Head of caudate nucleus (tissue), 42 donors: ENCODE measurements at regions not wholly inside any gene's neighbourhood (a gene's known extent, or its start where the extent isn't known, plus 50 kb on each side); places are given as distances from the start of the nearest gene placed in this dataset.
"Not testable (repeated sequence)": the region's sequence is repeated elsewhere in the genome, so short reads cannot be mapped to it uniquely, and the experiment has no call there.

Experiments used
- DNase-seq, 42 donors: peaks; one replicate each; pipeline versions ENCODE4 v3.0.0 to v3.0.0-alpha.2; 2020 to 2021; ENCODE audit warnings: mixed read lengths in 7 of 42
- intact Hi-C: fragments of 100-400 bp; cut with DNase I; formaldehyde crosslinking; loops from one replicate; pipeline ENCODE4 v1.15.0; 2022

DNA sequence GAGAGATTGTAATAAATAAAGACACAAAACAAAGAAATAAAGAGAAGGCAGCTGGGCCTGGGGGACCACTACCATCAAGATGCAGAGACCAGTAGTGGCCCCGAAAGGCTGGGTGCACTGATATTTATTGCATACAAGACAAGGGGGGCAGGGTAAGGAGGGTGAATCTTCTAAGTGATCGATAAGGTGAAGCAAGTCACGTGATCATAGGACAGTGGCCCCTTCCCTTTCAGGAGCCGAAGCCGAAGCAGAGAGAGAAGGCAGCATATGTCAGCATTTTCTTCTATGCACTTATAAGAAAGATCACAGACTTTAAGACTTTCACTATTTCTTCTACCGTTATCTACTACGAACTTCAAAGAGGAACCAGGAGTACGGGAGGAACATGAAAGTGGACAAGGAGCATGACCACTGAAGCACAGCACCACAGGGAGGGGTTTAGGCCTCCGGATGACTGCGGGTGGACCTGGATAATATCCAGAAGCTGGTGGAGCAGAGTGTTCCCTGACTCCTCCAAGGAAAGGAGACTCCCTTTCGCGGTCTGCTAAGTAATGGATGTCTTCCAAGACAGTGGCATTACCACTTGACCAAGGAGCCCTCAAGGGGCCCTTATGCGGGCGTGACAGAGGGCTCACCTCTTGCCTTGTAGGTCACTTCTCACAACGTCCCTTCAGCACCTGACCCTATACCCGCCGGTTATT, 126.4 kb downstream of the RBM46 start:
- DNase-seq, intact Hi-C loops: not testable (repeated sequence)

DNA sequence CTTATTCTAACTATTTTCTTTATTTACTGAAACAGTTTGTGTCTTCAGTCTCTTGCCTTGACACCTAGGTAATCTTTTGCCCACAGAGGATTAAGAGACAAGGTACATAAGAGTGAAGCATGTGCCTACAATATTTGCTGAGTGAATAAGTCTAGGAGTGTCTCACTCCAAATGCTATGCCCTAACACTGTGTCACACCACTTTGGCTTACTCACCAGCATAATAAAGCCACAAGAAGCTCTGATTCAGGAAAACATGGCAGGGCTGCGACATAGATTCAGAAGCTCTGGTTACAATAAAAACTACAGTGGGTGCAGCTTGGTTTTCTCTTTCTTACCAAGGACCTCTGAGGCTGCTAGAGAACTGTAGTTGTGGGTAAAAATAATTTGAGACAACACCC, 127.1 kb downstream of the RBM46 start:
- DNase-seq = no peak

DNA sequence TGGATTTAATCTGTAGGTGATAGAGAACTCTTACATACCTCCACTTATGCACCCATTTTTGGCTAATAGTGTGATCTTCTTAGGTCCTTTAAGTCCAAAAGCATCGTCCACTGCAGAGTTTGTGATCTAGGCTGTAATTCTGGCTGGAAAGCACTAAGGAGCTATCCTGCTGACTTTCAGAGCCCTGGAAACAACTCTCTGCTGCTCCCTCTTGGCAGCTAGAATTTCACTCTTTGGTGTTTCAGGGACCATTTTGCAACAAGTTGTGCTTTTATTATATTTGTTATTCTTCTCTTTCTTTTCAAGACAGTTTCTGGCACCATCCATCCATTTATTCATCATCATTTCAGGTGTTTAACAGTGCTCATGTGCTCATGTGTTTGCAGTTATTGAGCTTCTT, 130.0 kb downstream of the RBM46 start:
- intact Hi-C loops = no loop called here
- DNase-seq = no peak

More for the DNA sequence above, 127.1 kb downstream of the RBM46 start:
- intact Hi-C loops = no loop called here

DNA sequence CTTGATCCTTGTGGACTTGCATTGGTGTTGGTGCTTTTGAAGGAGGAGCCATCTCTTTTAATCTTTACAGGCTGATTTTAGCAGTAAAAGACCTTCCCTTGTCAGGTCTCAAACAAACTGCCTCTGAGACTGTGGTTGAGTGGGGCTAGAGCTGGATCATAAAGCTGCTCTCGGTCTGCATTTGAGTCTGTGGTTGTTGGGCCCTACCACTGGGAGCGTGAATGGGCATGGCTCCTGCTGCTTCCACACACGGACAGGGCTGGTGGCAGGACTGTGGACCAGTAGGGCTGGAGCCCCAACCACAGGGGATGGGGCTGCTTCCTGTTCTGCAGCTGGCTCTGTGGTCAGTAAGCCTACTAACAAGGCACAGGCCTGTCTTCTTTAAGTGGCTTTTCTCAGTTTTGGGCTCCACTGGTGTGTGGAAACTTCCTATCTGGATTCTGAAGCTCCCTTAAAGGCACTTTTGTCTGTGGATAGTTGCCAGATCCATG, 130.6 kb downstream of the RBM46 start:
- intact Hi-C loops = no loop called here
- no peak for DNase-seq

DNA sequence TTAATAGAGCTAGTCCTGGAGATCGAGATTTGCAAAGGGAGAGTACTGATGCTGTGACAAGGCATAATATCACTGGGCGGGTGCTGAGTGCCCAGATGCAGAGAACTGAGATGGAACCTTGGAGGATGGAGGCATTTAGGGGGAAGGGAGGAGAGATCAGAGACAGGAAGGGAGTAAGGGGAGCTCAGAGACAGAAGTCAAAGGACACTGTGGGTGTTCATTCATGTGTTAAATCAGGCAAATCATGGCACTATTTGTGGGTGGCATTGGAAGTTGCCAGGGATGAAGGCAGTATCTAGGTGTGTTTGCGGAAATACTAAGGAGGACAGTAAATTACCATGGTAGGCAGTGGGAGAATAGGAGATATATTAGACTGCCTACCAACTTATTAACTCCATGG, 135.0 kb downstream of the RBM46 start:
- DNase-seq = no peak
- intact Hi-C loops = no loop called here

DNA sequence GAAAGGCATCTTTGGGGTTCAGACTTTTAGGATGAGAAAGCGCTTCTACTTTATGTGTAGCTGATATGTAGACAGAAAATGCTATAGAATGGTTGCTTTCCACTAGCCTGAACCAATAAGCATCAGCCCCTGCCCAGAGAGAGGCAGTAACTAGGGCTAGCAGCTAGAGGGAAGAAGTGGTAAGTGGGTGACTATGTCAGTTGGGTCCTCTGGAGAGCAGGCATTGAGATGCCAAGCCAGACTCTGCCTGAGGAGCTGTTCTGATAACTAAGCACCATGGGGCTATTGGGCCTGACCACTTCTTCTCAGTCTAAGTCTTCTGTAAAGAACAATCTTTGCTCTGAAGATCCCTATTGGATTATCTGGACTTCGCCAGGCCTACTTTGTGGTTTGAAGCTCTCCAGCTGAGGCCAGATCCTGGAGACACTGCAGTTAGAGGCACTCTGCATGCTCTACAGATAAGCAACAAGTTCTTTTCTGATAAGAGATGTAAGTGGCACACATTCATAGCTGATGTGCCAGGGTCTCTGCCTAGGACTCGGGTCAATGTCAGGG, 146.1 kb downstream of the RBM46 start:
- no peak for DNase-seq
- intact Hi-C loops = no loop called here

DNA sequence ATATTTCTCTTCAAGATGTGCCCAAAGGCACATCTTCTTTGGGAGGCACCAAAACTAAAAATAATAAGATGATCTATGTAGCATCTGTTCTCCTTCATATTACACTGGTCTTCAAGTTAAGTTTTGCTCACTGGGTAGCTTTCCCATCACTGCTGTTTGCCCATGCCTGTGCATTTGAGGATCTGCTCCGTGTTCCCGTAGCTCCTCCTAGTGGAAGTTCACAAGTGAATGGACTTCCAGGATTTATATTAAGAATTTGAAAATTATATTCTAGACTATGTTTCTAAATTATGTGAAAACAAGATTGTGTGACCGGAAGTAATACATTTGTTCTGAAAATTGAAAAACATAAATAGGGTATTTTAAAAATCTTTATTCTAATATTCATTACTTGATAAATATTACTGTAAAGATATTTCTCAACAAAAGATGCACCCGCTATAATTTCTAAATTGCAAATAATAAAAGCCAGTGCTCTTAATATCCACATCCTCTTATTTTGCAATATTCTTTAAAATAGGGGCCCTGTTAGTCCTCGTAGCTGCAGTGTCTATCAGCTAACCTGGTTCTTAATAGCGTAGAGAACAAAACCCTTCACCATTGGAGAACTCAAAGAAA, 147.7 kb downstream of the RBM46 start:
- intact Hi-C loops = no loop called here
- peak in 15 of 42 donors; percentile 8 to 49 (median 27) for DNase-seq

DNA sequence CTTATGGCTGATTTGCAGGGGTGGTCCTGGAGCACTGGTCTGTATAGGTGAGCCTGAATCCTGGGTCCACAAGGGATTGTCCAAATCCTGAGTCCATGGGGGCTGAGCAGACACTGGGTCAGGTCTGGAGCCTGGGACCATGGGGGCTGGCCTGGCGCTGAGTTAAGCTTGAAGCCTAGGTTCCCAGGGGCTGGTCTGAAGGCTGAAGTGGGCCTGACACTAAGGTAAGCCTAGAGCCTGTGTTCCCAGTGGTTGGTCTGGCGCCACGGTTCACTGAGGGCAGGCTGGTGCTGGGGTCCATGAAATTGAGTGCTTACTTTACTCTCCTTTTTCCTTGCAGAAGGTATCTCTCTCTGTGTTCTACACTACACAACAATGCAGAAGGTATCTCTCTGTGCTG, 155.8 kb downstream of the RBM46 start:
- intact Hi-C loops = no loop called here
- DNase-seq = no peak

DNA sequence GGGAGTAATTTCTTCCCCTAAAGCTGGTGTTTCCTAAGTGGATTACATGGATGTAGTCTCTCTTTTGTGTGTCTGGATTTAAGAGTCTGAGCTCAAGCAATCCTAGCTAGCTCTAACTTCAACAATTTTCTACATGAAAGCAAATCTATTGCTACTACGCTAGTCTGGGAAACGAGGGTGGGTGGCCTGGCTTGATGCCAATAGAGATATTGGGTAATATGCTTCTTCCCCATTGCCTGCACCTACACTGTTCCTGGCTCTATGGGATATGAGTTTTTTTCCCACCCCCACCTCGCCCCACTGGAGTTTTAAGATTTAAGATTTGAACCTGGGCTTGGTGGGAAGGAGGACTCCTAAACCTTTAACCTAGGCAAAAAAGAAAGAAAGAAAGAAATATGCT, 158.8 kb downstream of the RBM46 start:
- intact Hi-C loops = no loop called here
- peak in 41 of 42 donors; percentile 8 to 84 (median 54) for DNase-seq

DNA sequence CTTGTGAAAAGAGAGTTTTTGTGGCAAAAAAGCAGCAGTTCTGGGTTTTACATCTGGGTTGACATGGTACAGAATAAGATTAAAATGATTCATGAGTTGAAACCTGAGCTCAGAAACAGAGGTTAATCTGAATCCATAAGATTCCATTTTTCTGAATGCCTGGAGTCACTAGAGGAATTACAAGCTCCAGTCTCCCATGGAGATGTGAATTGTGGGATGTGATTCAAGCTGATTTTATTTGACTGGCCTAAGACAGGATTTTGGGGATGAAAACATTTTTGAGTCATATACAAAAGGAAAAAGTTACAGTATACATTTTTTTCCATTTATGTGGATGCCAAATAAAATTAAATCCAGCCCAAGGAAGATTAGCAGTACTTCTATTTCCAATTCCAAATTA, 161.1 kb downstream of the RBM46 start:
- no peak for DNase-seq
- intact Hi-C loops = no loop called here

DNA sequence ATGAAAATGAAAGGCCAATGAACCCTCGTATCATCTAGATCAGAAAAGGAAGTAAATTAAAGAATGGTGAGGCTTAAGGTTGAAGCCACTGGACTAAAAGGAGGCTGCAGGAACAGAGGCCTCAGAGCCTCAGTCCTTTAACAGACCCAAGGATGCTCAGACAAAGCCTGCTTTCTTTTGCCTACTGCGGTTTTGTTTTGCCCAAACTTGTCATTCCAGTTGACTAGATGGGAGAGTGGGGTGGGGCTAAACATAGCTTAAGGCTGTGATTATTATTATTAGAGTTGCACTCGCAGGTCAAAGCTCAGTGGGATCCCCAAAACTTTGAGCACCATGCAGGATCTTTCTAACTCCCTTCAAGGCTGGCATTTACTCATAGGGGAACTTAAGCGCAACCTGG, 163.9 kb downstream of the RBM46 start:
- intact Hi-C loops = no loop called here
- DNase-seq = no peak

DNA sequence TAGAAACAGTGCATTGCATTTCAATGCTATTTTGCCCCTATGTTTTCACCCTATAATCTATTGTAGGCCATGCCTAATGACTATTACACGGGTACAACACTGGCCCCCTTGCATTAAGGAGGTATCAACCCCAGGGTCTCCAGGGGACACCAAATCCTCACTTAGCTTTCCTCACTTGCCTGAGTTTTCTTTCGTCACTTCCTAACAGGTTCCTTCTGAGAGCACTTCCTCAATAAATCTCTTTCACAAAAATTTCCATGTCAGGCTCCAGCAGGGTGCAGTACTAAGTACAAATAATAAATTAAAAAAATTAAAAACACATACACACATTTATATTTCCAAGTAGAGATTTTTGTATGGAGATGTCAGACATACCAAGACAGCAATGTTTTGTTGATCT, 165.0 kb downstream of the RBM46 start:
- no peak for DNase-seq
- intact Hi-C loops = no loop called here

DNA sequence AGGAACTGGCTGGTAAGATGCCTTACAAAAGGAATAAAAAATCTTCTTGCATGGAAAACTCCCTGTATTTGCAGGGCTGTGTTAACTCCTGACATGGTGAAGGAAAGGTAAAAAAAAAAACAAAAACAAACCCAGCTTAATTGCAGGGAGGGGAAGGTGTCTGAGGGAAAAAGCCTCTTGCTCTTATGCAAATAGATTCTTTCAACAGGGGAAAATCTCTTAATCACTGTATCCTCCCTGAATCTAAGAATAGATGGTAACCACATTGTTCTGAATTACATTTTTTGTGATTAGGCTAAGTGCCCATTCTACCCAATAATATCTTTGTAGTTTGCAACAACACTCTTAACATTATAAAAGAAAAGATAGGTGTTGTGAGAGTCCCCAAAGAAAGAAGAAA, 172.6 kb downstream of the RBM46 start:
- intact Hi-C loops = no loop called here
- no peak for DNase-seq

DNA sequence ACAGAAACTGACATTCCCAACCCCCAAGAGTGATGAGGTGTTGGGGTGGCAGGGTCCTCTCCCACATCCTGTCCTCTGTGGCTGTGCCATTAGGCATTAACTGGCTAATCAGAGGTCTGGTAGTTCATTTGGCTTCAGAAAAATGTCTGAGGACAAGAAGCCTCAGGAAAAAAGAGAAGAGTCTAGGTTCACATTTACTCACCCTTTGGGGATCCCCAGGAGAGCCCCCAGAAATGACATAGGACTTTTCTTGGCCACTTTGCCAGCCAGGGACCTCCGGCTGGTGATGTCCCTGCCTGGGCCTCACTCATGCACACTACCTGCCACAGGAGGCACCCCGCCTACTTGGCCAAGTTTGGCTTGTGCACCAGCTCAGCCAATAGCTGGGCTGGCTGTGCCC, 173.0 kb downstream of the RBM46 start:
- intact Hi-C loops = no loop called here
- no peak for DNase-seq

DNA sequence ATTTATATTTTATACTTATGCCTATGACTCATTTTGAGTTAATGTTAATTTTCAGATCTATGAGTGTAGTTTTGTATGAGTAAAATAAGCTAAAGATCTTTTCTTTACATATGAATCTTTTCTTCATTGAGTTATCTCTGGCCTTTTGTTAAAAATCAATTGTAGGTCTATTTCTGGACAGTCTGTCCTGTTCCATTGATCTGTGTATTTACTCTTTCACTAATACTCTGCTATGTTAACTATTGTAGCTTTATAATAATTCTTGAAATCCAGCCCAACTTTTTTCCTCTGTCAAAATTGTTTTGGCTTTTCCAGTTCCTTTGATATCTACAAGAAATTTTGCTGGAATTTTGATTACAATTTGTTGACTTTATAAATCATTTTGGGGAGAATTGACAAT, 177.0 kb downstream of the RBM46 start:
- DNase-seq = no peak
- intact Hi-C loops = no loop called here

DNA sequence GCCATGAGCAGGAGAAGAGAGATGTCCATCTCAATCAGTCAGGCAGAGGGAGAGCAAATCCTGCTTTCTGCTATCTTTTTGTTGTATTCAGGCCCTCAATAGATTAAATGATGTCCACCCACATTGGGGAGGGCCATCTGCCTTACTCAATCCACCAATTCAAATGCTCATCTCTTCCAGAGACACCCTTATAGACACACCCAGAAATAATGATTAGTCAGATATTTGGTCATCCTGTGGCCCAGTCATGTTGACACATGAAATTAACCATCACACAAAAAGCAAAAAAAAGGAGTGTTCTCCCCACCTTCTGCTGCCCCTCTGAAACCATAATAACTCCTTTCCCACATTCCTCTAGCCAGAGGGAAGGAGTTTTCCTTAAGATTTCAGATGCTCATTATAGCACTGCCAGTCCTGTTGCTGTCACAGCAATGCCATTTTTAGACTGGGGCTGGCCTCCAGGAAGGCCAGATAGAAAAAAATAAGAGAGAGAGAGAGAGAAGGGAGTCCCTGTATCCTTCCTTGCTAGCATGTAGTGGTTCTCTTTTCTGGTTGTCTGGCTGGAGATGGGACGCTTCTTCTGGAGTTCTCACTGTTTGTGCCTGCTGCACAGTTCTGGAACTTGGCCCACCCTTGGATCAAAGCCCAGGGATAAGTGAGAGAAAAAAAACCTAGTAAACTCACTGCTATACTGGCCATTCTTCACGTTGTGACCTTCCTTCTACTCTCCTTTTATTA, 177.7 kb downstream of the RBM46 start:
- intact Hi-C loops = no loop called here
- peak in 26 of 42 donors; percentile 13 to 55 (median 33) for DNase-seq

DNA sequence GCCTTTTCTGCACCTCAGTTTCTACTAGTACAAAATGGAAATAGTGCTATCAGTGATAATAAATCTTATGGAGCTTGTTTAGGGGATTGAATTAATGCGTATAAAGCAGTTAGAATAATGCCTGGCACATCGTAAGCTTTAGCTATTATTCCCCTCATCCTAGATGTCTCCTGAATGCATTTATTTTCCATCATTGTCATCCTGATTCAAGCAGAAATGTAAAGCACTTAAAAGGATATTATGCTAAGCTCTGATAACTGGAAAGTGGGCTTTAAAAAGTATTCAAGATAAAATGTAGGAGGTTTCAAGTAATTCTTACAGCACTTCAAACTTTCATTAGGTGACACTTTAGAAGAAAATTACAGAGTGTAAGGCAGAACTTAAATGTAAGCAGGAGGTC, 178.7 kb downstream of the RBM46 start:
- DNase-seq = no peak
- intact Hi-C loops = no loop called here

DNA sequence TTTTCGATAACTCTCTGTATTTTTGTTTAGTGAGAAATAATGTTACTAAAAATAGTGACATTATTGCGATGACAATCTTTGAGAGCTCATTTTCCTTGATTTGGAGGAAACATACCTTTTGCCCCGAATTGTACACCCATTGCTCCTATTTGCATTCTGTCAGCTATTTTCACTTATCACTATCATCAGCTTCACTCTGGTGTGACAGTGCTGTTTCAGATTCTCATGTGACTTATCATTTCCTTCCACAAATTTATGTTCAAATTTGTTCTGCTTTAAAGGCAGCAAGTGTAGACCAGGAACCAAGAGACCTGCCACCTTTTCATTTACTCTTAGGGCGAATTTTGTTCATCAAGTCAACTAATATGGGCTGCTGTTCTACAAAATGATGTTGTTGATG, 179.4 kb downstream of the RBM46 start:
- intact Hi-C loops = no loop called here
- DNase-seq = no peak

DNA sequence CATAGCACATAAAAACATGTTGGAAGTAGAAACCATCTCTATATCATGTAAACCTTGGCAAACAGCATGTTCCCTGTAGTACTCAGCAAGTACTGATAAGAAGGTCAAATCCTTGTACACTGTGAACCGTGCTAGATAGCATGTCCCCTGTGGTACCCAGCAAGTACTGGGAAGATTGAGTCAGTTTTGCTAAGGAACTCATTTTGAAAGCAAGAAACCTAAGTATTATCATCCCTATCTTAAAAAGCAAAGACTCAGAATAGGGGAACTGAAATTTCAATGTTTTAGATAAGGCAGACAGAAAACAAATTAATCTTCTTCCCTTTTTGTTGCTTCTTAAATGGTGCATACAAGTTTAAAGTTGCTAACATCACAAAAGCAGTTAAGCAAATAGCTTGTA, 180.2 kb downstream of the RBM46 start:
- DNase-seq = no peak

More for the DNA sequence above, 180.2 kb downstream of the RBM46 start:
- intact Hi-C loops = no loop called here
